ENCODE measurements at regions not wholly inside any gene's neighbourhood (a gene's known extent, or its start where the extent isn't known, plus 50 kb on each side); places are given as distances from the start of the nearest gene placed in this dataset.
A peak's percentile ranks its signal among the peaks of the same experiment; 100 is the strongest.

GRCh38 chr2:238561230-238561629 lies 134.5 kb downstream of the ASB1 start:
- no peak for DNase-seq (ENCODE audit: low read depth in 3 of 3)

- no peak for DNase-seq (ENCODE audit: low read depth in 3 of 3)
Measured at GRCh38 chr2:238562446-238562845, 135.7 kb downstream of the ASB1 start.

GRCh38 chr2:238563551-238563950 lies 136.8 kb downstream of the ASB1 start:
- DNase-seq (ENCODE audit: low read depth in 3 of 3), result no peak

- no peak for DNase-seq (ENCODE audit: low read depth in 3 of 3)
Measured at GRCh38 chr2:238564286-238564920, 137.7 kb downstream of the ASB1 start.

- DNase-seq (ENCODE audit: low read depth in 3 of 3), result no peak
Measured at GRCh38 chr2:238565031-238565430, 138.3 kb downstream of the ASB1 start.

GRCh38 chr2:238566001-238566645 lies 139.4 kb downstream of the ASB1 start:
- no peak for DNase-seq (ENCODE audit: low read depth in 3 of 3)

GRCh38 chr2:238567067-238567855 lies 140.5 kb downstream of the ASB1 start:
- DNase-seq (ENCODE audit: low read depth in 3 of 3), result no peak

GRCh38 chr2:238567996-238568395 lies 141.3 kb downstream of the ASB1 start:
- no peak for DNase-seq (ENCODE audit: low read depth in 3 of 3)

- DNase-seq (ENCODE audit: low read depth in 3 of 3), result no peak
Measured at GRCh38 chr2:238568455-238569440, 142.0 kb downstream of the ASB1 start.

- DNase-seq (ENCODE audit: low read depth in 3 of 3), result no peak
Measured at GRCh38 chr2:238569507-238570195, 142.9 kb downstream of the ASB1 start.

- DNase-seq (ENCODE audit: low read depth in 3 of 3), result no peak
Measured at GRCh38 chr2:238570391-238570790, 143.7 kb downstream of the ASB1 start.

- DNase-seq (ENCODE audit: low read depth in 3 of 3), result no peak
Measured at GRCh38 chr2:238570926-238571325, 144.2 kb downstream of the ASB1 start.

- DNase-seq (ENCODE audit: low read depth in 3 of 3), result no peak
Measured at GRCh38 chr2:238571661-238572372, 145.1 kb downstream of the ASB1 start.

- DNase-seq (ENCODE audit: low read depth in 3 of 3), result peak in 1 of 3 donors; percentile 6
Measured at GRCh38 chr2:238573065-238573778, 146.5 kb downstream of the ASB1 start.

- DNase-seq (ENCODE audit: low read depth in 3 of 3), result no peak
Measured at GRCh38 chr2:238573916-238574315, 147.2 kb downstream of the ASB1 start.

- DNase-seq (ENCODE audit: low read depth in 3 of 3), result no peak
Measured at GRCh38 chr2:238574490-238575271, 148.0 kb downstream of the ASB1 start.

- no peak for DNase-seq (ENCODE audit: low read depth in 3 of 3)
Measured at GRCh38 chr2:238576674-238577073, 149.9 kb downstream of the ASB1 start.

- DNase-seq (ENCODE audit: low read depth in 3 of 3), result no peak
Measured at GRCh38 chr2:238578256-238578655, 151.5 kb downstream of the ASB1 start.

- DNase-seq (ENCODE audit: low read depth in 3 of 3), result no peak
Measured at GRCh38 chr2:238580486-238580885, 153.8 kb downstream of the ASB1 start.
